A673 (cell line): ENCODE measurements at regions not wholly inside any gene's neighbourhood (a gene's known extent, or its start where the extent isn't known, plus 50 kb on each side); places are given as distances from the start of the nearest gene placed in this dataset.

Experiments used
- BruUV-seq: library from RNA; stranded (reverse); fragments of 400-500 nt; replicated peaks from 2 replicates; lab custom pipeline; 2021; lab: Mats Ljungman, UMichigan
- CTCF ChIA-PET: fragments of 300-600 bp; sonication (Branson Sonifier 250); formaldehyde crosslinking; loops from one replicate; lab custom pipeline; 2022; ENCODE audit warnings: antibody characterized with exemption; lab: Charles Lee
- POLR2A ChIA-PET: fragments of 300-600 bp; sonication (Branson Sonifier 250); formaldehyde crosslinking; loops from one replicate; lab custom pipeline; 2022; ENCODE audit warnings: antibody characterized with exemption; ENCODE audit not compliant: low non-redundant PET; lab: Charles Lee
- DNase-seq: peaks from one replicate; pipeline ENCODE4 v3.0.0-alpha.2; 2015; ENCODE audit warnings: low spot score
- H3K27ac ChIP-seq: fragments of 200-600 bp; sonication (generic); 2 replicates; pipeline ENCODE4 v1.5.1; 2016; ENCODE audit warnings: mixed run types, low read depth, mild to moderate bottlenecking, mixed read lengths, antibody characterized with exemption, low read length; ENCODE audit not compliant: poor library complexity, severe bottlenecking
- H3K27me3 ChIP-seq: fragments of 200-600 bp; sonication (generic); replicated peaks from 2 replicates; pipeline ENCODE4 v1.6.1; 2017; ENCODE audit warnings: mixed run types, low read depth, mild to moderate bottlenecking, mixed read lengths, antibody characterized with exemption, low read length; ENCODE audit not compliant: insufficient read depth, poor library complexity
- H3K36me3 ChIP-seq: fragments of 200-600 bp; sonication (generic); 2 replicates; pipeline ENCODE4 v1.6.1; 2016; ENCODE audit warnings: mixed run types, mild to moderate bottlenecking, mixed read lengths, antibody characterized with exemption, low read length; ENCODE audit not compliant: insufficient read depth, poor library complexity, severe bottlenecking
- H3K4me1 ChIP-seq: fragments of 200-600 bp; sonication (generic); 2 replicates; pipeline ENCODE4 v1.6.1; 2017; ENCODE audit warnings: mixed run types, mild to moderate bottlenecking, mixed read lengths, antibody characterized with exemption, low read length; ENCODE audit not compliant: insufficient read depth, poor library complexity, severe bottlenecking
- H3K4me3 ChIP-seq: fragments of 200-600 bp; sonication (generic); 2 replicates; pipeline ENCODE4 v1.5.1; 2016; ENCODE audit warnings: low read depth, mixed run types, mild to moderate bottlenecking, mixed read lengths, low read length; ENCODE audit not compliant: poor library complexity, severe bottlenecking
- H3K9me3 ChIP-seq: fragments of 200-600 bp; sonication (generic); 2 replicates; pipeline ENCODE4 v1.6.1; 2016; ENCODE audit warnings: mixed run types, low read depth, mild to moderate bottlenecking, mixed read lengths, antibody characterized with exemption, low read length; ENCODE audit not compliant: poor library complexity, severe bottlenecking
- EZH2 ChIP-seq: fragments of 200-600 bp; sonication (generic); IDR thresholded peaks from 2 replicates; pipeline ENCODE4 v1.6.1; 2017; ENCODE audit warnings: borderline replicate concordance, low read depth, mild to moderate bottlenecking, mixed read lengths, antibody characterized with exemption, low read length; ENCODE audit not compliant: poor library complexity, severe bottlenecking
- intact Hi-C: fragments of 100-400 bp; cut with micrococcal nuclease; formaldehyde crosslinking; loops from one replicate; pipeline ENCODE4 v1.10.0; 2022; ENCODE audit not compliant: unreplicated experiment
- TF ChIP-seq, protein P1 (sequence below): fragments of 300-800, 200-600 bp; sonication (generic); conservative IDR thresholded peaks from 2 replicates; pipeline ENCODE4 v1.5.1; 2017; ENCODE audit warnings: low read depth, mild to moderate bottlenecking, antibody characterized with exemption, low read length, moderate library complexity, mixed read lengths

DNA sequence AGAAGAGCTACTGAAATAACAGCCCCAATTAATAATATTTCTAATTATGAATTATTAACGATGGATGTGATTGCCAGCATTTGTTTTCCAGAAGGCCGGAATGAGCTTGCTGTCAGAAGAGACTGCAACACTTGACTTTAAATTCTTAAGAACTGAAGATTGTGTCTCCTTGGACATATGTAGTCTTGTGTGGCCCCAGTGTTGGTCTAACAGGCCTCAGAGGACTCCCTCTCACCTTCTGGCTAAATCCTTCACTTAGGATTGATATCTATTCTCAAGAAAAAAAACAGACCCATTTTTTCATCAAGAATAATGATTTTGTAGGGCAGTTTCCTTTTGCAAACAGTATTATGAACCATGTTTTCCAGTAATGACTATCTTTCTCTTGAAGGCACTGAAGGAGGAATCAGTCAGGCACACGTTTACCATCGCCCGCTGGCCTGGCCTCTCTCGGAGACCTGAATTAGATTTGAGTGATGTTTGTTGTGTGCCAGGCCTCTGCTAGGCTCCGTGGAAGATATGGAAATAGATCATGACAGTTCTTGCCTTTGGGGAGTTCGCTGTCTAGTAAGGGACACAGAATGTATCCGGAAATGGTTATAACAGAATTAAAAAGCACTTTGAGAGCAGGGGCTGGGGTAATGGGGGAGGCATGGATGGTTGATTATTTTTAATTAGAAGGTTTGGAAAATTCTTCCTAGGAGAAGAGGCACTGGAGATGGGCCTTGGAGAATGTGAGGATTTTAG, 258.0 kb downstream of the MYCN start:
- peaks cover 6% of the 10 kb centered on the region for H3K4me1 ChIP-seq
- no peak overlapping the region for H3K27ac ChIP-seq
- no peaks in the 10 kb centered on the region for H3K36me3 ChIP-seq
- POLR2A ChIA-PET, result no interaction called here
- DNase-seq, result no peak
- no peaks in the 10 kb centered on the region for H3K27me3 ChIP-seq
- H3K9me3 ChIP-seq, result no peaks in the 10 kb centered on the region
- H3K4me3 ChIP-seq, result no peak overlapping the region
- intact Hi-C loops, result no loop called here
- no TSS peak for BruUV-seq
- no peak for TF ChIP-seq EZH2
- TF ChIP-seq, protein P1, sequence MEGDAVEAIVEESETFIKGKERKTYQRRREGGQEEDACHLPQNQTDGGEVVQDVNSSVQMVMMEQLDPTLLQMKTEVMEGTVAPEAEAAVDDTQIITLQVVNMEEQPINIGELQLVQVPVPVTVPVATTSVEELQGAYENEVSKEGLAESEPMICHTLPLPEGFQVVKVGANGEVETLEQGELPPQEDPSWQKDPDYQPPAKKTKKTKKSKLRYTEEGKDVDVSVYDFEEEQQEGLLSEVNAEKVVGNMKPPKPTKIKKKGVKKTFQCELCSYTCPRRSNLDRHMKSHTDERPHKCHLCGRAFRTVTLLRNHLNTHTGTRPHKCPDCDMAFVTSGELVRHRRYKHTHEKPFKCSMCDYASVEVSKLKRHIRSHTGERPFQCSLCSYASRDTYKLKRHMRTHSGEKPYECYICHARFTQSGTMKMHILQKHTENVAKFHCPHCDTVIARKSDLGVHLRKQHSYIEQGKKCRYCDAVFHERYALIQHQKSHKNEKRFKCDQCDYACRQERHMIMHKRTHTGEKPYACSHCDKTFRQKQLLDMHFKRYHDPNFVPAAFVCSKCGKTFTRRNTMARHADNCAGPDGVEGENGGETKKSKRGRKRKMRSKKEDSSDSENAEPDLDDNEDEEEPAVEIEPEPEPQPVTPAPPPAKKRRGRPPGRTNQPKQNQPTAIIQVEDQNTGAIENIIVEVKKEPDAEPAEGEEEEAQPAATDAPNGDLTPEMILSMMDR, result no peak
- CTCF ChIA-PET, result no interaction called here

DNA sequence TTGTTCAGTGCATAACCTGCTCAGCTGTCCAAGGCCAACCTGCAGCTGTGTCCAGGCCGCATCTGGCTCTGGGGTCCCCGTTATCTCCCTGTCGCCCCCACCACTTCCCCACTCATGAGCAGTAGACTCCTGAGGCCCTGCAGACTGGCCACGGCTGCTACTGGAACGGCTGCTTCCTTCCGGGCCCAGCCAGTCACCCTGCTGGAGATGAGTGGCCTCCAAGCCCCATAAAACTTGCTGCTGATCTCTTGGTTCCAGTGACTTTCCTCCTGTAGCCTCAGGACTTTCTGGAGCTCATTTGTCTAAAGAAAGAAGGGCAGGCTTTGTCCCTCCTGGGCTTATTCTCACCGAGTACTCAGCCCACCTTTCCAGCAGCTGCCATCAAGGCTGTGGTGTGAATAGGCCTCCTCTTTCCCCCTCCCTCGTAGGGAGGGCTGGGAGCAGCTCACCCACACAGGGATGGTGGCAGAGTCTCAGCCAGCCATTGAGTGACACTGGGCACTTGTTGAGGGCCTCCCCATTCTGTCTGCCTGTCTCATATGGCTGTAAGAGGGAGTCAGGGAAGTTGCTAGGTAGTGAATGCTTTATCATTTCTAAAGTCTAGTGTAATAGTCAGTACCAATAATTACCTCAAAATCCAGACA, 257.3 kb downstream of the MYCN start:
- peaks cover 6% of the 10 kb centered on the region for H3K4me1 ChIP-seq
- DNase-seq, result no peak
- H3K36me3 ChIP-seq, result no peaks in the 10 kb centered on the region
- ChIA-PET CTCF (no interaction called here), POLR2A (no interaction called here)
- H3K9me3 ChIP-seq, result no peaks in the 10 kb centered on the region
- BruUV-seq, result no TSS peak
- no peak for TF ChIP-seq EZH2
- TF ChIP-seq, protein P1, result no peak
- H3K27ac ChIP-seq, result no peak overlapping the region
- H3K27me3 ChIP-seq, result no peaks in the 10 kb centered on the region
- H3K4me3 ChIP-seq, result no peak overlapping the region
- intact Hi-C loops, result no loop called here

DNA sequence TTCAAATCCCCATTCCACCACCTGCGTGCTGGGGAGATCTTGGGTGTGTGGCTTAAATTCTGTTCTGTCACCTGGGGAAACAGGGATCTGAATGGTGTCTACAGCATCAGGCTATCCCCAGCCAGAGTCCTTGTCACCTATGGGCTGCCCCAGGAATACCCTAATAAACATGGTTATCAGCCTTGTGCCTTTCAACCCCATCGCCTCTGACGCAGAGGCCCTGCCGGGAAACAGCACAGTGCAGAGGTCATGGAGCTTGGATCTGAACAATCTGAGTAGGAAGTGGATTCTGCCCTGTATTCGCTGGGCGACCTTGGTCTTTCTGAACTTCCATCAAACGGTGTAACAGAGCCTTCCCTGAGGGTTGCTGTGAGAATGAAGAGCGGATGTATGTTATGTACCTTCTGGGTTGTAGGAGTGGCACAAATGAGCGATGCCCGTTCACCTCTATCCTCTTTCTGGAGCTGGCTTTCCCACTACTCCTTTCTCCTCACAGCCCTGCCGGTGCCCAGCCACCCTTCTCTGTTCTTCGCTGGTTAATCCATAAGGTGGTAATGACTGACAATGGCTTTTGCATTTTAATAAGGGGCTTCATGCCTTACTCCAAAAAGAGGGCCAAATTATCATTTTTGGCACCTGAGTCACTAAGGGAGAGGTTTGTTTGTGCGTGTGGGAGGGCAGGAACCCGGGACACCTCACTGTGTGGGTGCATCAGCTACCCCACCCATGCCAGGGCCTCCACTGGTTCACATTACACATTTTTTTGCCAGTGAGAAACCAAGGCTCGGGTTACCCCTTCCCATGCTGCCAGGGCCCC, 256.5 kb downstream of the MYCN start:
- TF ChIP-seq, protein P1, result no peak
- no peak for TF ChIP-seq EZH2
- no peak for DNase-seq
- POLR2A ChIA-PET, result no interaction called here
- Histone ChIP-seq H3K4me3 (no peak overlapping the region), H3K9me3 (no peaks in the 10 kb centered on the region), H3K36me3 (no peaks in the 10 kb centered on the region), H3K4me1 (peaks cover under 1% of the 10 kb centered on the region), H3K27me3 (no peaks in the 10 kb centered on the region), H3K27ac (no peak overlapping the region)
- intact Hi-C loops, result no loop called here
- BruUV-seq, result no TSS peak
- CTCF ChIA-PET, result no interaction called here
